IPS-20b (cell line): ENCODE measurements at regions not wholly inside any gene's neighbourhood (a gene's known extent, or its start where the extent isn't known, plus 50 kb on each side); places are given as distances from the start of the nearest gene placed in this dataset.
"Not testable (repeated sequence)": the region's sequence is repeated elsewhere in the genome, so short reads cannot be mapped to it uniquely, and the experiment has no call there.

Experiments
- H3K27ac ChIP-seq: one replicate; pipeline ENCODE4 v1.5.1; 2013; ENCODE audit warnings: low read length
- H3K27me3 ChIP-seq: 2 replicates; pipeline ENCODE4 v1.6.1; 2013; ENCODE audit warnings: mild to moderate bottlenecking, low read length, inconsistent platforms; ENCODE audit not compliant: insufficient read depth
- H3K36me3 ChIP-seq: 2 replicates; pipeline ENCODE4 v1.6.1; 2013; ENCODE audit warnings: low read depth, mild to moderate bottlenecking, inconsistent platforms, low read length, moderate library complexity; ENCODE audit not compliant: insufficient read depth
- H3K4me1 ChIP-seq: 2 replicates; pipeline ENCODE4 v1.6.1; 2013; ENCODE audit warnings: mild to moderate bottlenecking, control low read depth, inconsistent platforms, low read length, moderate library complexity; ENCODE audit not compliant: insufficient read depth
- H3K4me3 ChIP-seq: 2 replicates; pipeline ENCODE4 v1.5.1; 2013; ENCODE audit warnings: mild to moderate bottlenecking, low read length, inconsistent platforms
- H3K9ac ChIP-seq: 2 replicates; pipeline ENCODE4 v1.6.1; 2013; ENCODE audit warnings: low read depth, mild to moderate bottlenecking, inconsistent platforms, low read length, moderate library complexity
- H3K9me3 ChIP-seq: 2 replicates; pipeline ENCODE4 v1.6.1; 2013; ENCODE audit warnings: mild to moderate bottlenecking, low read depth, low read length, inconsistent platforms; ENCODE audit not compliant: insufficient read depth

- no peaks in the 10 kb centered on the region for H3K9me3 ChIP-seq
- no peak overlapping the region for H3K4me3 ChIP-seq
- H3K27ac ChIP-seq, result no peak overlapping the region
- no peaks in the 10 kb centered on the region for H3K27me3 ChIP-seq
- H3K4me1 ChIP-seq, result peaks cover 18% of the 10 kb centered on the region; the same call in 1 of the 2 replicates
- no peaks in the 10 kb centered on the region for H3K36me3 ChIP-seq
- no peak overlapping the region for H3K9ac ChIP-seq
Measured at GRCh38 chr16:13607289-13607688, 312.7 kb upstream of the ERCC4 start.

DNA sequence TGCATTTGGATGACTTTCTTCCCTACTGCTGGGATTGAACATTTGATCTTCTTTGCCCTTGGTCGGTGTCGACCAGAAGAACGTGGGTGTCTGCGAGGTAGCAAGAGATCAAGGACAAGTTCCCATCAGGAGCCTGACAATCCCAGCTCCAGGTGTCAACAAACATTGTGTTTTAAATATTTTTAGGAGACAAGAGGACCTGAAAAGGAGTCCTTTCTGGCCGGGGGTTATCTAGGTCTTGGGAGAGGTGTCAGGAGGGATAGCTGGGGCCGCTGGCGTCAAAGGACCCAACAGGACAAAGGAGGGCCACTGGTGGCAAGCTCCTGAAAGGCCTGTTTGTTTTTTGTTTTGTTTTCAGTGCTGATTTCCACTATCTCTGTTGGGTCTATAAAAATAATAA is 308.4 kb upstream of the ERCC4 start:
- Histone ChIP-seq H3K4me3 (no peak overlapping the region), H3K27me3 (no peaks in the 10 kb centered on the region), H3K4me1 (peaks cover 18% of the 10 kb centered on the region; the same call in 1 of the 2 replicates), H3K36me3 (no peaks in the 10 kb centered on the region), H3K9me3 (no peaks in the 10 kb centered on the region), H3K9ac (no peak overlapping the region), H3K27ac (no peak overlapping the region)

- H3K4me3 ChIP-seq, result no peak overlapping the region
- H3K9ac ChIP-seq, result no peak overlapping the region
Measured at GRCh38 chr16:13612623-13613022, 307.3 kb upstream of the ERCC4 start.

GRCh38 chr16:13613165-13613564 is 306.8 kb upstream of the ERCC4 start:
- no peak overlapping the region for H3K27ac ChIP-seq
- peaks cover 18% of the 10 kb centered on the region; the same call in 1 of the 2 replicates for H3K4me1 ChIP-seq
- H3K36me3 ChIP-seq, result no peaks in the 10 kb centered on the region
- no peaks in the 10 kb centered on the region for H3K27me3 ChIP-seq
- no peak overlapping the region for H3K4me3 ChIP-seq
- no peaks in the 10 kb centered on the region for H3K9me3 ChIP-seq
- H3K9ac ChIP-seq, result no peak overlapping the region

More at GRCh38 chr16:13612623-13613022, 307.3 kb upstream of the ERCC4 start:
- Histone ChIP-seq H3K9me3 (no peaks in the 10 kb centered on the region), H3K27ac (no peak overlapping the region), H3K36me3 (no peaks in the 10 kb centered on the region), H3K27me3 (no peaks in the 10 kb centered on the region), H3K4me1 (peaks cover 18% of the 10 kb centered on the region; the same call in 1 of the 2 replicates)

DNA sequence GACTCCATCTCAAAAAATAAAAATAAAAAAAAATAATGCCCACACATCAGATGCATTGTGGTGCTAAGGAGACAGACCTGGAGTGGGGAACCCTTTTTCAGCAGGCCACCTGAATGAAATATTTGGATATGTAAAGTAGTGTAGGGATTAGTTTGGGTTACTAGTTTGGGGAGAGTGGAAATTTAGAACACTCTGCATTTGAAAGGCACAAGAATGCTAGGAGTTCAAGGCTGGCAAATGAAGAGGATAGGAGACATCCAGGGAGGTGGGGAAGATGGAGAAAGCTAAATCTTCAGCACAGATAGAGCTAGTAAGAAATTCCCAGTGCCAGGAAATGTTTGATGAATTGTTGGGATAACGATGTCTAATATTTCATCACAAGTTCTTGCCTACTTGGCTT is 298.3 kb upstream of the ERCC4 start:
- H3K27me3 ChIP-seq, result no peaks in the 10 kb centered on the region
- peak overlapping the region; percentile 31; the same call in 1 of the 2 replicates for H3K4me3 ChIP-seq
- H3K36me3 ChIP-seq, result no peaks in the 10 kb centered on the region
- H3K4me1 ChIP-seq, result peaks cover 4% of the 10 kb centered on the region; the same call in 1 of the 2 replicates
- no peak overlapping the region for H3K27ac ChIP-seq
- 0 out of 2 replicates have a peak overlapping the region, but pooled peaks have one; percentile 14 for H3K9ac ChIP-seq
- peaks cover 6% of the 10 kb centered on the region; the same call in 1 of the 2 replicates for H3K9me3 ChIP-seq

GRCh38 chr16:13628156-13628555 is 291.8 kb upstream of the ERCC4 start:
- no peak overlapping the region for H3K27ac ChIP-seq

GRCh38 chr16:13629704-13630103 is 290.2 kb upstream of the ERCC4 start:
- Histone ChIP-seq H3K9ac (no peak overlapping the region), H3K4me3 (no peak overlapping the region), H3K36me3 (no peaks in the 10 kb centered on the region), H3K27me3 (no peaks in the 10 kb centered on the region), H3K9me3 (no peaks in the 10 kb centered on the region), H3K4me1 (peaks cover 12% of the 10 kb centered on the region; the same call in 1 of the 2 replicates), H3K27ac (no peak overlapping the region)

More at GRCh38 chr16:13628156-13628555, 291.8 kb upstream of the ERCC4 start:
- no peaks in the 10 kb centered on the region for H3K36me3 ChIP-seq
- no peak overlapping the region for H3K9ac ChIP-seq
- no peaks in the 10 kb centered on the region for H3K27me3 ChIP-seq
- H3K4me1 ChIP-seq, result peaks cover 12% of the 10 kb centered on the region; the same call in 1 of the 2 replicates
- no peak overlapping the region for H3K4me3 ChIP-seq
- H3K9me3 ChIP-seq, result no peaks in the 10 kb centered on the region

DNA sequence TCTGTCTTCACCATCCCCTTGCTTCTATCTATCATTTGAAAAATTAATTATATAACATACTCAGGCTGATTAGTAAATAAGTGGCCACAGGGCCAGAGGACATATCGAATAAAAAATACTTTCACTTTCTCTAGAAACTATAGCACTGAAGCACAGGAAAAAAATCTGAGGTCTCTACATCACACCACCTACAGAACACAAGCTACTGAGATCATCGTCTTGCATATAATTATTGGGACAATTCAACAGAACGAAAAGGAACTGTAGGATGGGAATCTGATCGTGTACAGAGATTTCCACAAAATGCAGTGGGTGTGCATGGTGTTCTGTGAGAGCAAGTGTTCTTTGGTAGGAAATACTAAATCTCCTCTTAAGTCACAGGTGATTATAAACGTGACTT is 289.6 kb upstream of the ERCC4 start:
- Histone ChIP-seq H3K4me1 (peaks cover 12% of the 10 kb centered on the region; the same call in 1 of the 2 replicates), H3K9me3 (no peaks in the 10 kb centered on the region), H3K4me3 (no peak overlapping the region), H3K27ac (no peak overlapping the region), H3K27me3 (no peaks in the 10 kb centered on the region), H3K36me3 (no peaks in the 10 kb centered on the region), H3K9ac (no peak overlapping the region)

- Histone ChIP-seq H3K27ac (no peak overlapping the region), H3K9ac (peak overlapping the region; percentile 6; the same call in 1 of the 2 replicates), H3K4me1 (peaks cover 12% of the 10 kb centered on the region; the same call in 1 of the 2 replicates), H3K9me3 (no peaks in the 10 kb centered on the region), H3K36me3 (no peaks in the 10 kb centered on the region), H3K27me3 (no peaks in the 10 kb centered on the region), H3K4me3 (no peak overlapping the region)
Measured at GRCh38 chr16:13631213-13631767, 288.7 kb upstream of the ERCC4 start.

GRCh38 chr16:13631916-13632315 is 288.0 kb upstream of the ERCC4 start:
- Histone ChIP-seq H3K27me3 (no peaks in the 10 kb centered on the region), H3K4me1 (peaks cover 12% of the 10 kb centered on the region; the same call in 1 of the 2 replicates), H3K9me3 (no peaks in the 10 kb centered on the region), H3K36me3 (no peaks in the 10 kb centered on the region), H3K4me3 (no peak overlapping the region), H3K27ac (peak overlapping the region; percentile 44), H3K9ac (peak overlapping the region; percentile 6; the same call in 1 of the 2 replicates)

- Histone ChIP-seq H3K4me1 (peaks cover 12% of the 10 kb centered on the region; the same call in 1 of the 2 replicates), H3K27ac (peak overlapping the region; percentile 44)
- H3K9ac ChIP-seq, H3K36me3 ChIP-seq, H3K27me3 ChIP-seq, H3K9me3 ChIP-seq, H3K4me3 ChIP-seq: not testable (repeated sequence)
Measured at GRCh38 chr16:13632504-13632903, 287.4 kb upstream of the ERCC4 start.

DNA sequence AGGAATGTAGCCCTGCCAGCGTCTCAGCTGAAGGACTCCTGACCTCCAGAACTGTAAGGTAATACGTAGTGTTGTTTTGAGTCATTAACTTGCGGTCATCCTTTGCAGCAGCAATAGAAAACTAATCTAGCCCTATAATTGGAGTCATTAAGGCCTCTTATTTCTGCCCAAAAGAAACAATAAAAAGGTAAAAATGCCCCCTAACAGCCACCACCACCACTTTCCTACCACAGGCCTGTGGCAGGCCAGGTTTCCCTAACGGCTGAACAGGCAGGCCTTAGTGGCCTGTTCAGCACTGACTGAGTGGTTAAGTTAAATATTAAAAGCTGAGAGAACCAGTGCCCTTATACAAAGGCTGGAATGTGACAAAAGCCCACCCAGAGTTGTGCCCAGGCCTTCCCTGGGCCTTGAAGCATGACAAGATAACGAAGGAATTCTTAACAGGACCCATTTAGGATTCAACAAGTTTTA is 286.5 kb upstream of the ERCC4 start:
- peaks cover 10% of the 10 kb centered on the region; the same call in 1 of the 2 replicates for H3K4me1 ChIP-seq
- H3K27ac ChIP-seq, result no peak overlapping the region
- no peak overlapping the region for H3K9ac ChIP-seq
- H3K9me3 ChIP-seq, result no peaks in the 10 kb centered on the region
- H3K27me3 ChIP-seq, result no peaks in the 10 kb centered on the region
- no peaks in the 10 kb centered on the region for H3K36me3 ChIP-seq
- no peak overlapping the region for H3K4me3 ChIP-seq
